ENCODE measurements at regions not wholly inside any gene's neighbourhood (a gene's known extent, or its start where the extent isn't known, plus 50 kb on each side); places are given as distances from the start of the nearest gene placed in this dataset.

DNA sequence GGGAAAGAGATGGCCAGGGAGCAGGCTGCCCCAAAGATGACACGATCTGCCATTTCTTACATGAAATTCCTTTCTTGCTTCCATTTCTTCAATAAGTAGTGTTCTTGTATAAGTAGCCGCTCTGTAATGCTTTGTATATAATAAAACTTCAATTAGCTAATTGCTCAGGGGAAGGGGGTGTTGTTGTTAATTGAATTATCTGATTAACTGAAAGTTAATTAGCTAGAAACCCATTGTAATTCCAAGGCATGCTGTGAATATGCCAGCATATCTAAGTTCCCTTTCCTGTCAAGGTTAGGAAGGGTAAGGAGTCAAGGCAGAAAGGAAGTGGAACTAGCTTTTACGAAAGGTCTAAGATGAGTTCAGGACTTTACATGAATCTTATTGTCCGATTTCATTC lies 765.9 kb downstream of the TYW1 start:
- no peak for DNase-seq (ENCODE audit: low spot score)

DNA sequence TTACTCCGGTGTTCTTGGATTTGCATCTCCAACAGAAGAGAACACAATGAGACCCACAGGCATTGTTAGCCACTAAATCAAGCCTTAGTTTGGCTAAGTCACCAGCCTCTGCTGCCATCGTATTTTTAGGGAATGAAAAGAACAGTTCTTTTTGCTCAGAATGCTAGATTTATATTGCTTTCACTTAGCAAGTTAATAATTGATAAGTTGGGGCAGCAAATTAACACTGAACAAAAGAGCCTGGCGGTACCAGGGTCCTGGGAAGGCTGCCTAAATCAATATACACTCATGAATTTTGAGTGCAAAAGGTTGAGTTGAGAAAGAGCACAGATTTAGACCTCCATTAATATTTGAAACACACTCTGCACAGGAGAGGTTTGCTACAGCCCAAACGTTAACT lies 767.7 kb downstream of the TYW1 start:
- no peak for DNase-seq (ENCODE audit: low spot score)

DNA sequence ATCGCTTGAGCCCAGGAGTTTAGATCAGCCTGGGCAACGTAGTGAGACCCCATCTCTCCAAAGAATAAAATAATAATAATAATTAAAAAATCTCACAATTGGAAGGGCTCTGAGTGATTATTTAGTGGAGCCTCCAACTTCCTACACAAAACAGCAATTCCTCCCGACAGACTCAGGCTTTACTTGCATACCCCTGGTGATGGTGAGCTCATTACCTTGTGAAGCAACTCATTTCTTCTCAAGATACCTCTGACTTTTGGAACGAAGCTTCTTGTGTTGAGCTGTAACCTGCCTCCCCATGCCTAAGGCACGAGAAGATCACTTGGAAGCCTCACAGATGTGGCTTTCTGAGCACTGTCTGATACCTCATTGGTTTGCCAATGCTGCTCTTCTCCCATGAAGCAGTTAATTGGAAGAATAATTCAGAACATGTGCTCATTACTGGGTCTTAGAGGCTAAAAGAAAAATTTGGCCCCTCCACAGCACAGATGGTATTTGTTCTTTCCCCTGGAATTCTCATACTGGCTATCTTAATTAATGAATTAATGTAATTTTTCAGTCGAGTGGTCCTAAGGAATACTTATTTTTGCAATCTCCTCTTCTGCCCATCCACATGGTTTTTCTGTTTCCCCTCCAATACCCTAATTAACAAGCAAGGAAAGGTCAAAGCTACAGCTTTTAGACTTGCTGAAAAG lies 769.0 kb downstream of the TYW1 start:
- no peak for DNase-seq (ENCODE audit: low spot score)

DNA sequence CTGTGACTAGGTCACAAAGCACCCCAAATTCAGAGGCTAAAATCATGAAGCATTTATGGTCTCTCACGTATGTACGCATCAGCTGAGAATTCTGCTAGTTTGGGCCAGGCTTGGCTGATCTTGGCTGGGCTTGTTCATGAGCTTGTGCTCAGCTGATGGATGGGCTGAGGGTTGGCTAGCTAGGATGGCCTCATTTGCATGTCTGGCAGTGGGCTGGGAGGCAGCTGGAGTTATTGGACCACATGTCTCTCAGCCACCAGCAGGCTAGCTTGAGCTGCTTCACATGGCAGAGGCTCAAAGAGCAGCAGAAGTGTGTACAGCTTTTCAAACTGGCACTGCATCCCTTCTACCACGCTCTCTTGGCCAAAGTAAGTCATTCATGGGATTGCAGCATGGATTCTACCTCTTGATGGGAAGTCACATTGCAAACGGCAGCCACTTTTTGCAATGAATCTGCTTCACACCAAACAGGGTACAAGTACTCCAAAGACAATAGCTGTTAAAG lies 770.3 kb downstream of the TYW1 start:
- no peak for DNase-seq (ENCODE audit: low spot score)

DNA sequence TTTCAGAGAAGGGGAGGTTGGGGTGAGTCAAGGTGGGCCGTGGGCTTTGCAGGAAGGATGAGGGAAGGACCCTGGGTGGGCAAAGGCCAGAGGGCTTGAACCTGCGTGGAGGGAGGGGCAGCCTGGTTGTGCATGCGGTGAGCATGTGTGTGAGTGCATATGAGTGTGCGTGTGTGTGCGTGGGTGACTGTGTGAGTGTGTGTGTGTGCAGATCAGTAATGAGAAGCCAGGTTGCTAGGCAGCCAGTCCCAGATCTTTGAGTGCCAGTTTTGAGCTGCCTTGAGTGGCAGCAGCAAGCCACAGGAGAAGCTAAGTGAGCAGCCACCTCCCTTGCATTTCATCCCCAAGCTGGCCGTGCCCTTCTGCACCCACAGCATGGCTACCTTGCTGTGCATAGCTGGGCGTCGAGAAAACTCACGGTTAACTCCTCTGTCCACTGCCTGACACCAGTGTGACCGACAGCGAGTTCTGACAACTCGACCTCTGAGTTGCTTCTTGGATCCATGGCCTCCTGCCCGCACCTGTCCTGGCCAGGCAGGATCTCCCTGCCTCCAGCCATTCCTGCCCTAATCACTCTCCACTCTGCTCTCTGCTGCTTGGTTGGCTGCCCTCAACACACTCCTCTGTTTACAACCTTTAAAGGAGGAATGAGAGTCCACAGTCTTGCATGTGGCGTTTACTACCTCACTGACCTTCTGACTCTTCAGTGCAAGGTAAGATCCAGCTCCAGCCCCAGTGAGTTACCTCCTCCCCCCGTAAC lies 775.4 kb downstream of the TYW1 start:
- no peak for DNase-seq (ENCODE audit: low spot score)

DNA sequence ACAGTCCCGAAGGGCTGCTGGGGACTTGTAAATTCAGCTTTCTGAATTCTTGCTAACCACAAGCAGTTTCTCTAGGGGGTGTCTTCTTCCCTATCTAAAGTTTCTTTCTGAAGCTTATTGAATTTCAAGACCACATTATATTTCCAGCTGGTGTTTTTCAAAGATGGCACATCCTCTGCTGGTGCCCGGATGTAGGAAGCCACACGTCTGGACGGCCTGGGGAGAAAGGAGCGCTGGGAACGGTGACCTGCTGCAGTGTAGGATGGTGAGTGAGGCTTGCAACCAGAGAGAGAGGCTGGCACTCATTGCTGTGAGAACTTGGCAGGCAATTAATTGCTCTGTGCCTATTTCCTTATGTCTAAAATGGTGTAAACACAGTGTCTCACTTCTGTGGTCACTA lies 776.4 kb downstream of the TYW1 start:
- DNase-seq (ENCODE audit: low spot score) = no peak

DNA sequence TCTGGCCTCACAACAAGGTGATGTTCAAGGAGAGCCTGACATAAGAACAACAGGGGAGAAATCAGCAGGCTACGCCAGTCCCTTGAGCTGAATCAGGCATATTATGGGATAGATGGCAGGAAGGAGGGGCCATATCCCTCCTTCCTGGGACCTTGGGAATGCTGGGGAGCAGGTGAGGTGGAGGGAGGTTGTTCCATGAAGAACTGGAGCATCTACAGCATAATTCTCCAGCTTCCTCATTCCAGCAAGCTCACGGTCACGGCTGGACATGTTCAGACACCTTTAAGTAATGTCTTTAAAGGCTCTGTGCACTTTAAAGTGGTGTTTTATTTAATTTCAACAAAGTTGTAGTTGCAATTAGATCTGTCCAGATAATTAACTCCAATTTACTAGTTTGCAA lies 780.5 kb downstream of the TYW1 start:
- DNase-seq (ENCODE audit: low spot score) = no peak

DNA sequence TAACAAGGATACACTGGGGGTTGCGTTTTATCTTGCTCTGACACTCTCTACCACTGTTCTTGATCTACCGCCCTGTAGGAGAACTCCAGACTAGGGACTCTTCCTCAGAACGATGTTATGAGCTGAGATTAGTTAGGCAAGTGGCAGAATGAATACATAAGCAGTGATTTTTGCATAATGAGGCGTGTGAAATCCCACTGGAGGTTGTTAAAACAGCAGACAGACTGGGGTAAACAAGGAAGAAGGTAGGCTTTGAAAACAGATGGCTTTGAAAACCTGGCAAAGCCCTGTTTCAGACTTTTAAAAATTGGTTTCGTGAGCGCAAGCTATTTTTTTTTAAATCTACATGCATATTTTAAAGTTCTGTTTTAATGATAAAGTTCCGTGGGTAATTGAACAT lies 785.2 kb downstream of the TYW1 start:
- DNase-seq (ENCODE audit: low spot score) = no peak

DNA sequence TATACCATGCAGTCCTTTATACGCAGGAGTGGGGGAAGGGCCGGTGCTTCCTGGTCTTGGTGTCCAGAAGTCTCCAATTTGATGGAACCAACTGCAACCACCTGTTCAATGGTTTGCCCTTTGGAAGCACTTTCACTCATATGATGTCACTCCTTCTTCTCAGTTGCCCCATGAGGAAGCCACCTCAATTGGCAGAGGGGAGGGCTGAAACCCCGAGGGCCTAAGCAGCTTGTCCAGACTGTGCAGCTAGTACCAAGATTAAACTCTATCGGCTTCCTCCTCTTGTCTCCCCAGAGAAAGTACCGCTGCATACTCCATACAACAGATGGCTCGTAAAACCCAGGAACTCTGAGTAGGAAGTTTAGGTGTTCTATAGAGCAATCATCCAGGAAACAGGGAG lies 789.4 kb downstream of the TYW1 start:
- no peak for DNase-seq (ENCODE audit: low spot score)

DNA sequence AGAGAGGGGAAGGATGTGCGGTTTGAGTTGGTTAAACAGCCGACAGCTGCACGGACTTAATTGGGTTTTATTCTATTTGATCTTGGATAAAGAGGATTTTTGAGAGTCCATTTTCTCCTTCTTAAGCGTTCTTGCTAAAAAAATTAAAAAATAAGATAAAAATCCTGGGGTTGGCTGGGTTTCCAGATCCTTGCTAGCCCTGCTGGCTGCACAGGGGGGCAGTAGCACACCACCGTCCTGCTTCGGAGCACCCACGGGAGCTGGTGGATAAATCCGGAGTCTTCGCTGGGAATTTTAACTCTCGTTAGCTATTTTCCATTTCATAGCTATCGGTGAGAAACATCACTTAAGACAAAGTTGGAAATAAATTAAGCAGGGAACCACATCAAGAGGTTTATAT lies 792.0 kb downstream of the TYW1 start:
- DNase-seq (ENCODE audit: low spot score) = no peak

DNA sequence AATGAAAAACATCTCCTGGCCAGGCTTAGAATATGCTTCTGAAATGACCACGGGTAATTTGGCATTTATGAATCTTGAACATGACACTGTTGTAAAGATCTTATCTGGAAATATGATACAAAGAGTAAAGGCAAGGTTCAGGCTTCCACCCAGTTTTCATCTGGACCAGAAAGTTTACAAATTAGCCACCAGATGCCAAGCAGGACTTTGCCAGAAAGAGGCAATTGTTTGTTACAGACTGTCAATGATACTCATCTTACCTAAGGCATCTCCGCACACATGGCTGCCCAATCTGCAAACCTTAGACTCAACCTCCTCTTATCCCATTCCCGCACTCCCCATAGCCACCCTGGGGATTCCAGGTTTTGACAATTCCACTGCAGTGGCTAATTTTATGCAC lies 795.3 kb downstream of the TYW1 start:
- DNase-seq (ENCODE audit: low spot score) = no peak

DNA sequence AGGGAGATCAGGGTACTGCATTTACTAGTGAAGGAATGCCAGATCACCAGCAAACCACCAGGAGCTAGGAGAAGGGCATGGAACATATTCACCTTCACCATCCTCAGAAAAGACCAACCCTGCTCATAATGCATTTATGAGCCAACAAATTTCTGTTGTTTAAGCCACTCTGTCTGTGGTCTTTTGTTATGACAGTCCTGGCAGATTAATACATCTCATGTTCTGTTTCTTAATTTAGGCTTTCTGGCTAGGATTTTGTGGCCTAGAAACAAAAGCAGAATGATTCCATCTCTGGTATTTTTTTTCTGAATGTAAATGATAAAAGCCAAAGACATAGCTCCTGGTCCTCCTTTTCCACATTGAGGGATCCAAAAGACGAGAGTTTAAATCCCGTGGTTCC lies 797.9 kb downstream of the TYW1 start:
- no peak for DNase-seq (ENCODE audit: low spot score)

DNA sequence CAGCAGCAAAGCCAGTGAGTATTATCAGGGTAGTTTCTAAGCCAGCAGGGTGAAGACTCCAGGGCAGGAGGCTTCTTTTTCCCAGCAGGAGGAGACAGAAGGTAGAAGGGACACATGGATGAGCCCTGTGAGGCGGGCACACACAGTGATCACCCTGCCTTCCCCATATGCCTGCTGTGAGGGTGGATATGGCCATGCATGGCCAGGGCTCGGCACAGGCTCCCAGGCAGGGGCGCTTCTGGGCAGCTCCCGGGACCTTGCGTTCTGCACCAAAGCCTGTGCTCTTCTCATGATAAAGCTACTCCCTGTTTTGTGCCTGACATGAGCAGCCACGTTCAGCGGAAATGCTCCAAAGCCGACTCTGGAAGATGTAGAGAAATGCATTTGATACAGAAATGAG lies 807.2 kb downstream of the TYW1 start:
- DNase-seq (ENCODE audit: low spot score) = no peak

DNA sequence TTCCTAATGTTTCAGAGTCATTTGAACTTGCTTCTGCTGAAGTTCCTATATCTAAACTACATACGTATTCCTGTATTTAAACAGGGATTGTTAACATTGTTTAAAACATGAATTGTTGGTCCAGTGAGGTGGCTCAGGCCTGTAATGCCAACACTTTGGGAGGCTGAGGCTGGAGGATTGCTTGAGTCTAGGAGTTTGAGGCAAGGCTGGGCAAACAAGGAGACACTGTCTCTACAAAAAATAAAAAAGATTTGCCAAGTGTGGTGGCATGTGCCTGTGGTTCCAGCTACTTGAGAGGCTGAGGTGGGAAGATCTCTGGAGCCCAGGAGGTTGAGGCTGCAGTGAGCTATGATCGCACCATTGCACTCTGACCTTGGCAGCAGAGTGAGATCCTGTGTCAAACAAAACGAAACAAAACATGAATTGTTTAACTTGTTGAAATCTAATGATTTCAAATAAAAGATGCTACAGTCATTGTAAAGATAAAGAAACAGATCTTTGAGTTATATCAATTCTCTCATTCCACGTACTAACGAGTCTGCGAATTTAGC lies 809.4 kb downstream of the TYW1 start:
- no peak for DNase-seq (ENCODE audit: low spot score)

DNA sequence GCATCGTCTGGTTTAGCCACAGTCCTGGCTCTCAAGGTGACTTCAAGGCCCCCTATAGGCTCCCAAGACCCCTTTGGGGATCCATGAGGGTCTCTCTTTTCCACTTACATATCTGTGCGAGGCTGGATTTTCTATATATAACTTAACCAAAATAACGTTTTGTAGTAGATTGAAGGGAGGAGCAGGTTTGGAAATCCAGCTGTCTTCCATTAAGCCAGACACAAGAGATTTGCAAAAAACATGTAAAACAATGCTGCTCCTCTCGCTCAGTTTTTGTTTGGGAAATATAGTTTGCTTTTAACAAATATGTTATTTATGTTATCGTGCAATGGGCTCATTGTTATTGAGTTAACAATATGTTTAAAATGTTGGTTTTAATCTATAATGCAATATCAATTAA lies 811.2 kb downstream of the TYW1 start:
- no peak for DNase-seq (ENCODE audit: low spot score)

DNA sequence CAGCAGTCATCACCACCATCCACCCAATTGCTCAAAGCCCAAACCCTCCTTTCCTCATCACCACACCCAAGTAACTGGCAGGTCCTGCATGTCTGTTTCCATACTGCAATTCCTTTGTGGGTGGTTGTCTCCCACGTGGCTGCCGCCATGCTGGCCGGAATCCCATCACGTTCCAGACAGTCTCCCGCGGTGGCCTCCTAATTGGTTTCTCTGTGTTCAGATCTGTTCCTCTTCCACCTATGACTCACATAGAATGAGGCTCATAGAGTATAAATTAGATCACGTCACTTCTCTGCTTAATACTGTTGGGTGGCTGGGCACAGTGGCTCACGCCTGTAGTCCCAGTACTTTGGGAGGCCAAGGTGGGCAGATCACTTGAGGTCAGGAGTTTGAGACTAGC lies 813.0 kb downstream of the TYW1 start:
- no peak for DNase-seq (ENCODE audit: low spot score)

DNA sequence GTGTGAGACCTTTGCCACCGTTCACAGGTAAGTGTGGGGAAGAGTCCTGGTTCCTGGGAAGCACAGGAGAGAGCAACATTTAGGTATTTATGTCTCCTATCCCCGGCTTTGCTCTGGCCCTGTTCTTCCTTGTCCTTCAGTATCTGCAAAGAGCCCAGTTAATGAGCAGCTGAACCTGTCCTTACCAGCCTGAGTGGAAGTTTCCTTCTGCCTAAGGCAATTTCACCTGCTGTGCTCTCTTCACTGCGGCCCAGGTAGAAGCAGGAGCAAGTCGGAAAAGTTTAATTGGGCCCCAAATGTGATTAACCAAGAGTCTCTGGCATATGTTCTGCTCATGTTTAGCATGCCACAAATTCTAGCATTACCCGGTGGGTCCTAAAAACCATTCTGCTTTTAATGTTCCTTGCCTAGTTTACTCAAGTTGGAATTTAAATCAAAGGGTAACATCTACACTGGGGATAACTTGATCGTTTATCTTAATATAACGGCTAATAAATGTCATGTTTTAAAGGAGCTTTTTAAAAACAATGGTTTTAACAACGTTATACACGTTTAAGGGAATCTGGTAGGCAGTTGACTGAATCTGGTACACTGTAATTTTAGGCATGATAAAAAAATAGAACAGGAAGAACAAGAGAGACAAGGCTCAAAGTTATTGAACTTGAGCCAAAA lies 817.1 kb downstream of the TYW1 start:
- no peak for DNase-seq (ENCODE audit: low spot score)

DNA sequence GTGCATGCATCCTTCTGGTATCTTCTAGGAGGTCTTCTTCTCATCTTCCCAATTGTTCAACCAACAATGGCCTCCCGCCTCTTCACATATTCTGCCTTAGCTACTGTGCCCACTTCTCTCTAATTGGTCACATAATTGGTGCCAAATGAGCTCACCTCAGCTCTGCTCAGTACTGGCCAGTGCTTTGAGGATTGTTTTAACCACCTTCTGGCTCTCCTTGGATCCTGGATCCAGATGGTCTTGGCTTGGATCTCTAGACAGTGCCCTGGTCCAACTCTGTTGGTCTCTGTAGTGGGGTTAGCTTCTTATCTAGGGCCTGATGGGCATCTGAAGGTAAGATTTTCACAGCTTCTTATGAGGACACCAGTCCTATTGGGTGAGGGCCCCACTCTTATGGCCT lies 820.8 kb downstream of the TYW1 start:
- DNase-seq (ENCODE audit: low spot score) = no peak

DNA sequence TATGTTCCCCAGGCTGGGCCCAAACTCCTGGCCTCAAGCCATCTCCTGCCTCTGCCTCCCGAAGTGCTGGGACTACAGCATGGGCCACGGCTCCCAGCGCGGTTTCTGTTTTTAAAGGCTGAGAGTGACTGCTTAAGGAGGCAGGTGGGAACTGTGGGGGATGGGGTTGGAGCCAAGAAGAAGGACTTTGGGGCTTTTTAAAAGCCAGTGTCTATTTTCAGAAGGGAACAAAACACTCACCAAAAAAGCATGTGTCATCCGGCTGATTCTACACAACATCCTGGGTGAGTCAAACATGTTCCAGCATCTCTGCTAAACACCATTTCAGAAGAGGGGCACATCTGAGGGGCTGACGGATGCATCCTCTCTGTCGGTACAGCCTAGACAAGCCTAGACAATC lies 824.5 kb downstream of the TYW1 start:
- no peak for DNase-seq (ENCODE audit: low spot score)

DNA sequence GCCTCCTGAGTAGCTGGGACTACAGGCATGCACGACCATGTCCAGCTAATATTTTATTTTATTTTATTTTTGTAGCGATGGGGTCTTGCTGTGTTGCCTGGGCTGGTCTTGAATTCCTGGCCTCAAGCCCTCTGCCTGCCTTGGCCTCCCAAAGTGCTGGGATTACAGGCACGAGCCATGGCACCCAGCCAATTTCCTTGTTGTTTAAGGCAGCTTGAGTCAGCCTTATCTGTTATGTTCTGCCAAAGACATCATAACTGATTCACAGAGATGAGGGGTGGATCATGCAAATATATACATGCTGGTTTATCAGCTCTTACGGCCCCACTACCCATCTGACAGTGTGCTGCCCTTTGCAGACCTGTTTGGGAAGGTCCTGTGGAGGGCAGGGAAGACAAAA lies 826.7 kb downstream of the TYW1 start:
- DNase-seq (ENCODE audit: low spot score) = no peak

DNA sequence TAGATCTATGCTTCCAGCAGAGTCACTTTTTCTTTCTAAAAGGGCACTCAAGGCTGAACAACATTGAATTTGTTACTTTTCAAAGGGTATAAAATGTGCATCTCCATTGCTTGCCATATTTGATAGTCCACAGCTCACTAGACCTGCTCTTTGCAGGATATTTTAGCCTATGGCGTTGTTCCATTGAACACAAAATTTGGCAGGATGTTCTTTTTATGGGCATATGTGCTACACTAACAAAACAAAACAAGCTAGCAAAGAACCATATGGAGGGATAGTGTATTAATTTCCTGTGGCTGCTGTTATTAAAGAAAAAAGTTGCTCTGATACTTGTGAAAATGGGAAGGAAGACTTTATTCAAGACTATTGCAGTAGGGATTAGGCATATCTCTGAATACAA lies 828.7 kb downstream of the TYW1 start:
- DNase-seq (ENCODE audit: low spot score) = no peak

DNA sequence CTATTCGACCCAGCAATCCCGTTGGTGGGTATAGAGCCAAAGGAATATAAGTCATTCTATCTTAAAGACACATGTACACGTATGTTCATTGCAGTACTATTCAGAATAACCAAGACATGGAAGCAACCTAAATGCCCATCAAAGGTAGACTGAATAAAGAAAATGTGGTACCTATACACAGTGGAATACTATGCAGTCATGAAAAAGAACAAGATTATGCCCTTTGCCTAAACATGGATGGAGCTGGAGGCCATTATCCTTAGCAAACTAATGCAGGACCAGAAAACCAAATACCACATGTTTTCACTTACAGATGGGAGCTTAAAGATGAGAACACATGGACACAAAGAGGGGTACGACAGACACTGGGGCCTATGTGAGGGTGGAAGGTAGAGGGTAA lies 845.3 kb downstream of the TYW1 start:
- DNase-seq (ENCODE audit: low spot score) = no peak

DNA sequence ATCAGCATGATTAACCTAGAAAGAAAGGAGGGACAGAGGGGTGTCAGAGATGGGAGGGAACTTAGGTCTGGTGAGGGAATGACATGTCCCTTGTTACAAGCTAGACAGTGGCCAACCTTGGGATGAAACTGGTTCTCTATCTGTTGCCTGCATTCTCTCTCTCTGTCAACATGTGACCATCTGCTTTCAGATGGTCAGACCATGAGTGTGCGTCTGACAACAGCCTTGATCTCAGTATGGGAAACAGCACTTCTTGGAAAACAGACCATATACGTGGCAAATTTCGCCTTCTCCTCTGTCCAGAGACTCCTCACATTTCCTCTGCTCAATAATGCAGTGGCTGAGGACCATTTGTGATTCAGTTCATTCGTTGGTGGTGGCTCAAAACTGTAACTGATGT lies 845.9 kb downstream of the TYW1 start:
- DNase-seq (ENCODE audit: low spot score) = no peak

Measured in hematopoietic multipotent progenitor cell treated with erythropoietin and hydrocortisone succinate and interleukin-3 and kit ligand, for 17 days (in vitro differentiated cells).